ENCODE measurements at regions not wholly inside any gene's neighbourhood (a gene's known extent, or its start where the extent isn't known, plus 50 kb on each side); places are given as distances from the start of the nearest gene placed in this dataset.
"Not testable (repeated sequence)": the region's sequence is repeated elsewhere in the genome, so short reads cannot be mapped to it uniquely, and the experiment has no call there.

GRCh38 chr13:111060237-111060919 is 54.7 kb upstream of the ARHGEF7 start:
- no peaks in the 10 kb centered on the region for H3K36me3 ChIP-seq
- 79 to 88% (median 80%) methylated on average over 4 of the region's 4 CpGs for WGBS, 5 donors
- H3K9me3 ChIP-seq: no peaks in the 10 kb centered on the region
- H3K27ac ChIP-seq: no peak overlapping the region
- DNase-seq: no peak
- peaks cover 0 to 20% (median 0%) of the 10 kb centered on the region in 7 donors for H3K27me3 ChIP-seq (replicated peaks in 1 of 7)
- H3K4me3 ChIP-seq: no peak overlapping the region
- intact Hi-C loops (cut with DNase I; ENCODE audit: low total_unique reads): no loop called here
- H3K4me1 ChIP-seq: no peaks in the 10 kb centered on the region
- no peak for TF ChIP-seq POLR2A (IDR thresholded peaks at IDR 0.05)
- no peak for TF ChIP-seq POLR2AphosphoS5 (IDR thresholded peaks at IDR 0.05)
- TF ChIP-seq CTCF (IDR thresholded peaks at IDR 0.05 in 8 of 11, conservative IDR thresholded peaks at IDR 0.05 in 3 of 11): no peak

DNA sequence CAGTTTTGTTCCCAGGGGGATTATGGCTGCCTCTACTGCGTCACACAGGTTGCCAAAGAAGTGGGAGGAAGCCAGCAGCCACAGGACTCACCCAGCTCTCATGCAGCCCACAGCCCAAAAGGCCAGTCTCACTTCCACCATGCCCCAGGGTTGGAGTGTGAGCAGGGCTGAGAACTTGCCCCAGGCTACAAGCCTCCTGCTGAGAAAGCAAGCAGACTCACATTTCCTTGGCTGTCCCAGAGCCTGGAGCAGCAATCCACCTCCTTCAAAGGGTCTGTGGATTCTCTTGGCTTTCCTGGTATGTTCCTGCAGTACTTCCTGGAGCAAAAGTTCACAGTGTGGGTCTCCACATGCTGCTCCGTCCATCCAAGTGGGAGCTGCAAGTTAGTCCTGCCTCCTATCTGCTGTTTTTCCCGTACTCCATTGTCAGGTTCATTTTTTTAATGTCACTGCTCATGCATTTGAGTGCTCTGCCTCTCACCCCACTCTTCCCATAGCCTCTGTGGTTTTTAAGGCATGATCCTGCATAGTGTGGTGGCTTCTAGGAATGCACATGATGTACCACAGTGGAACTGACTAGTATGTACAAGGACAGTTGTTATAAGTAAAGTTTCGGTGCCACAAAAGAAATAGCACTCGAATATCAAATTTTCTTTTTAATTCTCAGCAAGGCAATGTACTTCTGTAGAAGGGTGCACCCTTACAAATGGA is 56.2 kb upstream of the ARHGEF7 start:
- 48 to 81% (median 66%) methylated on average over 4 to 5 of the region's 5 CpGs for WGBS, 5 donors
- H3K27me3 ChIP-seq (replicated peaks in 1 of 7): peaks cover 0 to 13% (median 0%) of the 10 kb centered on the region in 7 donors
- intact Hi-C loops (cut with DNase I; ENCODE audit: low total_unique reads): no loop called here
- DNase-seq: no peak
- TF ChIP-seq CTCF (IDR thresholded peaks at IDR 0.05 in 8 of 11, conservative IDR thresholded peaks at IDR 0.05 in 3 of 11) (no peak), POLR2A (IDR thresholded peaks at IDR 0.05) (no peak), POLR2AphosphoS5 (IDR thresholded peaks at IDR 0.05) (no peak)
- no peak overlapping the region for H3K4me3 ChIP-seq
- H3K9me3 ChIP-seq: no peaks in the 10 kb centered on the region
- no peak overlapping the region for H3K27ac ChIP-seq
- no peaks in the 10 kb centered on the region for H3K4me1 ChIP-seq
- no peaks in the 10 kb centered on the region for H3K36me3 ChIP-seq

GRCh38 chr13:111058339-111058738 is 56.8 kb upstream of the ARHGEF7 start:
- H3K4me1 ChIP-seq; H3K27ac ChIP-seq; H3K36me3 ChIP-seq; H3K4me3 ChIP-seq; DNase-seq; H3K9me3 ChIP-seq; intact Hi-C loops (cut with DNase I; ENCODE audit: low total_unique reads): not testable (repeated sequence)
- peaks cover 0 to 13% (median 0%) of the 10 kb centered on the region in 7 donors for H3K27me3 ChIP-seq (replicated peaks in 1 of 7)

DNA sequence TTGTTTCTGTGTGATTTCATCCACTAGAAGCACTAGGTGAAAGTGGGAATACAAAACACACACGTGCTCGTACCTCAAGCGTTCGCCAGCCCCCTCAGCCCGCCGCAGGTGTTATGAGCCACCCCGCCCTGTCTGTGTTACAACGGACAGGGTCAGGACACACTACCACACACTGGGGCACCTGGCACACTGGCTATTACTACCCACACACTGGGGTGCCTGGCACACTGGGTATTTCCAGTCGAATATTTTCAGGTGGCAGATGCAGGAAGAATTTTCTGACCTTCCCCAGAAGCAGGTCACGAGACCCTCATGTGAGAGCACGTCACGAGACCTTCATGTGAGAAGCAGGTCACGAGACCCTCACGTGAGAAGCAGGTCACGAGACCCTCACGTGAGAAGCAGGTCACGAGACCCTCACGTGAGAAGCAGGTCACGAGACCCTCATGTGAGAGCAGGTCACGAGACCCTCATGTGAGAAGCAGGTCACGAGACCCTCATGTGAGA is 63.3 kb upstream of the ARHGEF7 start:
- H3K4me3 ChIP-seq; intact Hi-C loops (cut with DNase I; ENCODE audit: low total_unique reads); H3K27ac ChIP-seq; DNase-seq; H3K27me3 ChIP-seq (replicated peaks in 1 of 7); H3K9me3 ChIP-seq; H3K36me3 ChIP-seq: not testable (repeated sequence)
- peaks cover 0 to 20% (median 0%) of the 10 kb centered on the region in 6 donors for H3K4me1 ChIP-seq
- 83 to 97% (median 89%) methylated on average over 12 to 21 of the region's 21 CpGs for WGBS, 5 donors

DNA sequence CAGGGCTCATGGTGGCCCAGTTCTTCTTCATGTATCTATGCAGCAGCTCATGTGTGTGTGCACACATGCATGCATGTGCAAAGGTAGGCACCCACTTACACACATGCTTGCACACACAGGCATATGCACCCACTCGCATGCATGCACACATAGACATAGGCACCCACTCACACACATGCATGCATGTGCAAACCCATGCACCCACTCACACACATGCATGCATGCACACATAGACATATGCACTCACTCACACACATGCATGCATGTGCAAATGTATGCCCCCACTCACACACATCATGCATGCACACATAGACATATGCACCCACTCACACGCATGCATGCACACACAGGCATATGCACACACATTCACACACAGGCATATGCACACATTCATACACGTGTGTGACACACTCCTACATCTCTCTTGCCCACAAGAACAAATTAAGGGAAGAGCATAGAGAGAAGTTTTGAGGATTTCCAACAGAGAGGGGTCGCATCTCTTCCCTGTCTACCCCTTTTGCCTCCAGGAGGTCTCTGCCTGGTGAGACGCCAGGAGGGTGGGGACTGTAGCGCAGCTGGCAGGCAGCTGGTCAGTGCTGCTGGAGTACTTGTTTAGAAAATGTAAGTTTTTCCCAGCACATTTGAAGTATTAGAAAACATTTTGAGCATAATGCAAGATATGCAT is 63.9 kb upstream of the ARHGEF7 start:
- H3K9me3 ChIP-seq: no peaks in the 10 kb centered on the region
- DNase-seq: no peak
- H3K36me3 ChIP-seq: no peaks in the 10 kb centered on the region
- H3K27me3 ChIP-seq (replicated peaks in 1 of 7): no peaks in the 10 kb centered on the region
- H3K4me3 ChIP-seq: no peak overlapping the region
- 69 to 84% (median 82%) methylated on average over 6 of the region's 6 CpGs for WGBS, 5 donors
- no peak overlapping the region for H3K27ac ChIP-seq
- intact Hi-C loops (cut with DNase I; ENCODE audit: low total_unique reads): no loop called here
- H3K4me1 ChIP-seq: peaks cover 0 to 24% (median 0%) of the 10 kb centered on the region in 6 donors
- TF ChIP-seq POLR2AphosphoS5 (IDR thresholded peaks at IDR 0.05) (no peak), POLR2A (IDR thresholded peaks at IDR 0.05) (no peak), CTCF (IDR thresholded peaks at IDR 0.05 in 8 of 11, conservative IDR thresholded peaks at IDR 0.05 in 3 of 11) (no peak)
